Prostate gland (tissue), 2 donors: ENCODE measurements at regions not wholly inside any gene's neighbourhood (a gene's known extent, or its start where the extent isn't known, plus 50 kb on each side); places are given as distances from the start of the nearest gene placed in this dataset.

Experiments used
- DNase-seq: peaks from one replicate; pipeline ENCODE4 v3.0.0-alpha.2; 2019; ENCODE audit warnings: low spot score
- H3K27ac ChIP-seq, 2 donors: fragments of 200-600 bp; sonication (generic); 2 replicates each; pipeline ENCODE4 v1.5.1; 2017 to 2019
- H3K27me3 ChIP-seq: fragments of 200-600 bp; sonication (generic); replicated peaks from 2 replicates; pipeline ENCODE4 v1.5.1; 2019; ENCODE audit not compliant: insufficient read depth
- H3K36me3 ChIP-seq, 2 donors: fragments of 200-600 bp; sonication (generic); 1 replicate in 1 of 2; 2 replicates in 1 of 2; pipeline versions ENCODE4 v1.5.1 to v1.8.1; 2017 to 2019
- H3K4me1 ChIP-seq: fragments of 200-600 bp; sonication (generic); replicated peaks from 2 replicates; pipeline ENCODE4 v1.5.1; 2019
- H3K4me3 ChIP-seq, 2 donors: fragments of 200-600 bp; sonication (generic); 2 replicates each; pipeline ENCODE4 v1.5.1; 2017 to 2019
- H3K9me3 ChIP-seq: fragments of 200-600 bp; sonication (generic); 2 replicates; pipeline ENCODE4 v1.5.1; 2017
- POLR2A ChIP-seq: fragments of 450-650 bp; IDR thresholded peaks from one replicate; pipeline ENCODE4 v1.6.1; 2016; ENCODE audit warnings: antibody characterized with exemption, mild to moderate bottlenecking
- POLR2AphosphoS5 ChIP-seq: sonication (generic); formaldehyde crosslinking; IDR thresholded peaks from one replicate; pipeline ENCODE4 v1.6.1; 2017; ENCODE audit warnings: antibody characterized with exemption
- WGBS: methylation state at CpG from one replicate; pipeline ENCODE4 v1.1.5; 2018; 5-methylcytosine and 5-hydroxymethylcytosine counted together
- intact Hi-C: fragments of 100-400 bp; cut with DNase I; formaldehyde crosslinking; loops from one replicate; pipeline ENCODE4 v1.14.2; 2022
- TF ChIP-seq, protein P1 (sequence below), 4 experiments: fragments of 200-600 bp in 2 of 4; fragments of 450-650 bp in 2 of 4; sonication (generic) in 2 of 4; IDR thresholded peaks; 1 replicate in 3 of 4; 2 replicates in 1 of 4; pipeline ENCODE4 v1.5.1; 2016 to 2019; ENCODE audit warnings: antibody characterized with exemption in 4 of 4, mild to moderate bottlenecking in 2 of 4, moderate library complexity in 2 of 4

DNA sequence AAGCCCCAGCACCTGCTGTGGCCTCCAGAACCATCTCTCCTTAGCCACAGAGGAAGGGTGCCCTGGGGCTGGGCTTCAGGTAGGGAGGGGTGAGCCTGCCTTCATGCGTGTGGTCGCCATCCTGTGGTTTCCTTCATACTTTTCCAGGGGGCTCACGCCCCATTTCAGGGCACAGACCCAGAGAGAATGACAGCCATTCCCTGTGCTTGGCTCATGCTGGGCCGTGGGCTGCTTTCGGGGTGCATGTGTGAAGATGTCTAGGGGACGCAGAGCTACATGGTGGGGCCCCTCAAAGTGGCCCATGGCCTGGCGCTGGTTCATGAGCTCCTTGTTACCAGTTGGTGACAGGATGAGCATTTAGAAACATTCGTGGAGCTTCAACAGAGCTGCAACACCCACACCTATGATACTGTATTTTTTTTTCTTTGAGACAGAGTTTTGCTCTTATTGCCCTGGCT lies 190.3 kb upstream of the SLC24A3 start:
- no peak for TF ChIP-seq POLR2A
- intact Hi-C loops, result no loop called here
- Histone ChIP-seq H3K4me1 (no peaks in the 10 kb centered on the region), H3K36me3 (no peaks in the 10 kb centered on the region), H3K27ac (no peak overlapping the region), H3K4me3 (no peak overlapping the region), H3K9me3 (no peaks in the 10 kb centered on the region), H3K27me3 (no peaks in the 10 kb centered on the region)
- 90% methylated on average over 8 of the region's 8 CpGs for WGBS
- DNase-seq, result no peak

DNA sequence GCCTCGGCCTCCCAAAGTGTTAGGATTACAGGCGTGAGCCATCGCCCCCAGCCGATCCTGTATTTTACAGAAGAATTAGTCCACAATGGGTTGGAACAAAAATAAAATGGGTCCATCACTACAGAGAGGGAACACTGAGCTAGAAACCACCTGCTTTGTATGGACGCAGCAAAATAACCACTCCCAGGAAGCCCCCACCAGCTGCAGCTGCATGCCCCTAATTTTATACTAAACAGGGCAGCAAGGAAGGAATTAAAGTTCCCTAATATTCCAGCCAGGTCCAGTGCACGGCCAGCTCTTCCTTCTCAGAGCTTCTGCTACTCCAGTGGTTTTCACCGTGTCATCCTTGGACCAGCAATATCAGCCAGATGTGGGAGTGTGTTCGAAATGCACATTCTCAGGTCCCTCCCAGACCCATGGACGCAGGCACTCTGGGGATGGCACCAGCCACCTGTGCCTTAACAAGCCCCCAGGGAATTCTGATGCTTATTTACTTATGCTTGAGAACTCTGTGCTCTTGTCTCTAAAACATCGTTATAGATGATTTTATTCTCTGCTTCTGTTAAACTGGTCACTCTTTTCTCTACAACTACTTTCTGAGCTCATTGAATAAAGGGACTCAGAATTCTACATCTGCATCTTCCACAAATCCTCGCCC lies 189.5 kb upstream of the SLC24A3 start:
- WGBS, result 84% methylated on average over 11 of the region's 11 CpGs
- intact Hi-C loops, result no loop called here
- H3K4me1 ChIP-seq, result no peaks in the 10 kb centered on the region

DNA sequence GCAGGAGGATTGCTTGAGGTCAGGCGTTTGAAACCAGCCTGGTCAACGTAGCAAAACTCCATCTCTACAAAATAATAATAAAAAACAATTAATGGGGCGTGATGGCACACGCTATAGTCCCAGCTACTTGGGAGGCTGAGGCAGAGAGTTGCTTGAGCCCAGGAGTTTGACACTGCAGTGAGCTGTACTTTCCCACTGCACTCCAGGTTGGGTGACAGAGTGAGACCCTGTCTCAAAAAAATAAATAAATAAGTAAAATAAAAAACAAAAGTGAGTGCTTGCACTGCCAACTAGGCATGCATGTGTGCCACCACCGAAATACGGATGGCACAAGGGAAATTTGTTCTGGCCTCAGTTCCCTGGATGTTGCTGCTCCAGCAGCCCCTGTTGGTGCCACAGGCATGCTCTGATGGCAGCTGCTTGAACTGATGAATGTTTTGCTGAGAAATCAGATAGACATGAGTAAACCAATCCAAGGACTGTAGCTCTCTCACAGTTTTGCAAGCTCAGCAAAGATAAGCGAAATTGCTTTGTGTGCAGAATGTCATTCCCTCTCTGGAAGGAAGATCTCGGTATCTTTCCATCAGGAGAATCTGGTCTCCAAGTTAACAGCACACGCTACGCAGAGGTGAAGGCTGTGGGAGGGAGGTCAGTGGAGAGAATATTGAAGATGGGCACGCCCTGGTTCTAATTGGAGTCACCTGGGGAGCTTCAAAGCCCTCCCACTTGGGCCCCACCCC lies 188.0 kb upstream of the SLC24A3 start:
- Histone ChIP-seq H3K4me3 (no peak overlapping the region), H3K4me1 (no peaks in the 10 kb centered on the region), H3K27ac (no peak overlapping the region), H3K36me3 (no peaks in the 10 kb centered on the region), H3K9me3 (no peaks in the 10 kb centered on the region), H3K27me3 (no peaks in the 10 kb centered on the region)
- TF ChIP-seq, protein P1, sequence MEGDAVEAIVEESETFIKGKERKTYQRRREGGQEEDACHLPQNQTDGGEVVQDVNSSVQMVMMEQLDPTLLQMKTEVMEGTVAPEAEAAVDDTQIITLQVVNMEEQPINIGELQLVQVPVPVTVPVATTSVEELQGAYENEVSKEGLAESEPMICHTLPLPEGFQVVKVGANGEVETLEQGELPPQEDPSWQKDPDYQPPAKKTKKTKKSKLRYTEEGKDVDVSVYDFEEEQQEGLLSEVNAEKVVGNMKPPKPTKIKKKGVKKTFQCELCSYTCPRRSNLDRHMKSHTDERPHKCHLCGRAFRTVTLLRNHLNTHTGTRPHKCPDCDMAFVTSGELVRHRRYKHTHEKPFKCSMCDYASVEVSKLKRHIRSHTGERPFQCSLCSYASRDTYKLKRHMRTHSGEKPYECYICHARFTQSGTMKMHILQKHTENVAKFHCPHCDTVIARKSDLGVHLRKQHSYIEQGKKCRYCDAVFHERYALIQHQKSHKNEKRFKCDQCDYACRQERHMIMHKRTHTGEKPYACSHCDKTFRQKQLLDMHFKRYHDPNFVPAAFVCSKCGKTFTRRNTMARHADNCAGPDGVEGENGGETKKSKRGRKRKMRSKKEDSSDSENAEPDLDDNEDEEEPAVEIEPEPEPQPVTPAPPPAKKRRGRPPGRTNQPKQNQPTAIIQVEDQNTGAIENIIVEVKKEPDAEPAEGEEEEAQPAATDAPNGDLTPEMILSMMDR (IDR thresholded peaks at IDR 0.05), result no peak
- intact Hi-C loops, result no loop called here
- DNase-seq, result no peak
- WGBS, result 63% methylated on average over 11 of the region's 11 CpGs

More for the DNA sequence above, 189.5 kb upstream of the SLC24A3 start:
- H3K9me3 ChIP-seq, result no peaks in the 10 kb centered on the region
- H3K36me3 ChIP-seq, result no peaks in the 10 kb centered on the region
- H3K4me3 ChIP-seq, result no peak overlapping the region
- DNase-seq, result no peak
- no peak overlapping the region for H3K27ac ChIP-seq
- TF ChIP-seq POLR2A (no peak), POLR2AphosphoS5 (no peak)
- TF ChIP-seq, protein P1 (IDR thresholded peaks at IDR 0.05), result no peak
- H3K27me3 ChIP-seq, result no peaks in the 10 kb centered on the region

DNA sequence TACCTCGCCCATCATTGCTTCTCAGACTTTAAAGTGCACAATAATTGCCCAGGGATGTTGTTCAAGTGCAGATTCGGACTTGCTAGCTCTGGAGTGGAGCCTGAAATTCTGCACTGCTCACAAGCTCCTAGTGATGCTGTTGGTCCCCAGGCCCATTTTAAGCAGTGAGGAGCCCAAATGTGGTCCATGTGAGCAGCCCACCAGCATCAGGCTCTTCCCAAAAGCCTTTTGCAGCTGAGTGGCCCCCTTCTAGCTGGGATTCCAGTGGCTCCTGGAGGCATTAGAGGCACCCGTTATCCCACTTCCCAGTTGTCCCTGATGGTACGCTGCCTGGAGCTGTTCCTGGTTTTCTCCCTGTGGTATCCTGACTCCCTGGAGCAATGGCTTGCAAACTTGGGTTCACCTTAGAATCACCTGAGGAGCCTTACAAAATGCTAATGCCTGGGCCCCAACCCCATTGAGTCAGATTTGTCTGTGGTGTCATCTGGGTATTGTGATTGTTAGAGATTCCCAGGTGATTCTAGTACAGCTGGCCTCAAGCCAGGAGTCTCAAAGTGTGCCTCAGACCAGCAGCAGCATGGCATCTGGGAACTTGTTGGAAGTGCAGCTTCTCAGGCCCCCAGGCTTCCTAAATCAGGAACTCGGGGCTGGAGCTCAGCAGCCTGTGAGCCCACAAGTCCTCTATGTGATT lies 186.9 kb upstream of the SLC24A3 start:
- no peak overlapping the region for H3K4me3 ChIP-seq
- TF ChIP-seq, protein P1 (IDR thresholded peaks at IDR 0.05), result no peak
- no peak for TF ChIP-seq POLR2AphosphoS5
- no peak for TF ChIP-seq POLR2A
- no peaks in the 10 kb centered on the region for H3K4me1 ChIP-seq
- no peaks in the 10 kb centered on the region for H3K36me3 ChIP-seq
- H3K27me3 ChIP-seq, result no peaks in the 10 kb centered on the region
- no peak overlapping the region for H3K27ac ChIP-seq
- no peak for DNase-seq
- intact Hi-C loops, result no loop called here
- WGBS, result 64% methylated on average over 5 of the region's 5 CpGs
- no peaks in the 10 kb centered on the region for H3K9me3 ChIP-seq

DNA sequence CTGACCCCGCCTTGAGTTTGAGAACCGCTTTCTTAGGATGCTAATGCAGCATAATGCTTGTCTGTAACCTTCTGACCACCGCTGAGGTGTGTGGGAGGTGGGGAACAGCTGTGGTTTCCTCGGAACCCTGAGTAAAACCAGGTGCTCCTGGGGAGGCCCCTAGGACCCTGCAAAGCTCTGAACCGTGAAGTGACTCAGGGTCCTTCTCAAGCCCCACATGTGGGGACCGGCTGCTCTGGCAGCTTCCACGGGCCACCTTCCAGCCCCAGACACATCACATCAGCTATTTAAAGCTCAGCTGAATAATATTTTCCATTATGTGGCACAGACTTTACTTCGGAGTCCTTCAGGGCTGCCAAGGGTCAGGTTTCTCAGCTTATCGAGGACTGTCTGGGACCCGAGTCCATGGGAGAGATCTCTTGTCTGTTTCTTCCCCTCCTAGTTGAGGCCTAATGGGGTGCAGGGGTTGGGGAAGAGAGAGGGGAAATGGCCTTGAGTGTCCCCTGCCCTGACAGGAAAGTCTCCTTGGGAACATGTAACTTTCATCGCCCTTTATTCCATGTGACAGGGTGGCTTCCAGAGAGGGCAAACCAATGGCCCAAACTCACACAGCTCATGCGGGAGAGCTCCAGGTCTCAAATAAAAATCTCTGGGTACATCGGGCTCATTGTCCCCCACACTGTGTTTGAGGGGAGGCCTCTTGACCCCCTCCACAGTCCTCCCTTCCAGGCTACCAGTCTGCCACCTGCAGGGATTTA lies 186.1 kb upstream of the SLC24A3 start:
- H3K4me3 ChIP-seq, result no peak overlapping the region
- H3K9me3 ChIP-seq, result no peaks in the 10 kb centered on the region
- DNase-seq, result no peak
- 64% methylated on average over 13 of the region's 13 CpGs for WGBS
- no peak overlapping the region for H3K27ac ChIP-seq
- no peaks in the 10 kb centered on the region for H3K4me1 ChIP-seq
- intact Hi-C loops, result no loop called here
- no peaks in the 10 kb centered on the region for H3K36me3 ChIP-seq
- H3K27me3 ChIP-seq, result no peaks in the 10 kb centered on the region
- TF ChIP-seq, protein P1 (IDR thresholded peaks at IDR 0.05), result no peak
- TF ChIP-seq POLR2A (no peak), POLR2AphosphoS5 (no peak)
